Peyer's patch (tissue), 4 donors: ENCODE measurements at regions not wholly inside any gene's neighbourhood (a gene's known extent, or its start where the extent isn't known, plus 50 kb on each side); places are given as distances from the start of the nearest gene placed in this dataset.

ENCODE experiments used
- DNase-seq, 3 donors: peaks; one replicate each; pipeline ENCODE4 v3.0.0-alpha.2; 2017 to 2019
- H3K27ac ChIP-seq, 4 donors: fragments of 200-600 bp; sonication (generic); one replicate each; pipeline ENCODE4 v1.5.1; 2016 to 2019
- H3K27me3 ChIP-seq, 2 donors: fragments of 200-600 bp; sonication (generic); one replicate each; pipeline ENCODE4 v1.5.1; 2019
- H3K36me3 ChIP-seq, 3 donors: fragments of 200-600 bp; sonication (generic); one replicate each; pipeline ENCODE4 v1.5.1; 2016 to 2019
- H3K4me1 ChIP-seq, 4 donors: fragments of 200-600 bp; sonication (generic); one replicate each; pipeline ENCODE4 v1.5.1; 2016 to 2019
- H3K4me3 ChIP-seq, 4 donors: fragments of 200-600 bp; sonication (generic); 1 replicate in 3 of 4; 2 replicates in 1 of 4; pipeline ENCODE4 v1.5.1; 2016 to 2019; ENCODE audit warnings: mild to moderate bottlenecking in 1 of 4
- H3K9me3 ChIP-seq, 4 donors: fragments of 200-600 bp; sonication (generic); one replicate each; pipeline ENCODE4 v1.5.1; 2016 to 2019; ENCODE audit warnings: mild to moderate bottlenecking in 1 of 4
- CTCF ChIP-seq, 6 experiments: fragments of 450-650 bp in 4 of 6; fragments of 200-600 bp in 2 of 6; sonication (generic) in 1 of 6; IDR thresholded peaks; one replicate each; pipeline ENCODE4 v1.5.1; 2017 to 2019; ENCODE audit warnings: antibody characterized with exemption in 6 of 6, mild to moderate bottlenecking in 3 of 6, moderate library complexity in 1 of 6
- POLR2A ChIP-seq, 2 donors: fragments of 450-650 bp; IDR thresholded peaks; one replicate each; pipeline ENCODE4 v1.5.1; 2017; ENCODE audit warnings: antibody characterized with exemption in 2 of 2, mild to moderate bottlenecking in 2 of 2, moderate library complexity in 2 of 2

- H3K27ac ChIP-seq, result no peak overlapping the region
- H3K4me3 ChIP-seq, result no peak overlapping the region
- no peak for DNase-seq
- TF ChIP-seq CTCF (IDR thresholded peaks at IDR 0.05), result no peak
- no peak for TF ChIP-seq POLR2A (IDR thresholded peaks at IDR 0.05)
- H3K4me1 ChIP-seq, result no peaks in the 10 kb centered on the region
- H3K27me3 ChIP-seq, result no peaks in the 10 kb centered on the region
- no peaks in the 10 kb centered on the region for H3K9me3 ChIP-seq
- no peaks in the 10 kb centered on the region for H3K36me3 ChIP-seq
These were observed 307.0 kb downstream of the UQCRFS1 start for GRCh38 chr19:28905996-28906395.

GRCh38 chr19:28899703-28900102, 313.2 kb downstream of the UQCRFS1 start:
- Histone ChIP-seq H3K27me3 (no peaks in the 10 kb centered on the region), H3K27ac (no peak overlapping the region), H3K36me3 (no peaks in the 10 kb centered on the region), H3K9me3 (no peaks in the 10 kb centered on the region), H3K4me3 (no peak overlapping the region), H3K4me1 (no peaks in the 10 kb centered on the region)
- no peak for DNase-seq
- TF ChIP-seq CTCF (IDR thresholded peaks at IDR 0.05), result no peak
- no peak for TF ChIP-seq POLR2A (IDR thresholded peaks at IDR 0.05)

GRCh38 chr19:28898249-28898648, 314.7 kb downstream of the UQCRFS1 start:
- H3K4me3 ChIP-seq, result no peak overlapping the region
- TF ChIP-seq POLR2A (IDR thresholded peaks at IDR 0.05) (no peak), CTCF (IDR thresholded peaks at IDR 0.05) (no peak)
- H3K27me3 ChIP-seq, result no peaks in the 10 kb centered on the region
- no peaks in the 10 kb centered on the region for H3K4me1 ChIP-seq
- H3K36me3 ChIP-seq, result no peaks in the 10 kb centered on the region
- no peak overlapping the region for H3K27ac ChIP-seq
- no peaks in the 10 kb centered on the region for H3K9me3 ChIP-seq
- DNase-seq, result no peak

- Histone ChIP-seq H3K36me3 (no peaks in the 10 kb centered on the region), H3K4me3 (no peak overlapping the region), H3K4me1 (no peaks in the 10 kb centered on the region), H3K27me3 (no peaks in the 10 kb centered on the region), H3K27ac (no peak overlapping the region), H3K9me3 (no peaks in the 10 kb centered on the region)
- TF ChIP-seq POLR2A (IDR thresholded peaks at IDR 0.05), result no peak
- DNase-seq, result no peak
These were observed 322.8 kb downstream of the UQCRFS1 start for GRCh38 chr19:28889941-28890670.

GRCh38 chr19:28887920-28888618, 324.9 kb downstream of the UQCRFS1 start:
- H3K9me3 ChIP-seq, result no peaks in the 10 kb centered on the region
- no peak overlapping the region for H3K27ac ChIP-seq
- DNase-seq, result no peak
- H3K27me3 ChIP-seq, result no peaks in the 10 kb centered on the region
- no peak overlapping the region for H3K4me3 ChIP-seq
- TF ChIP-seq CTCF (IDR thresholded peaks at IDR 0.05), result no peak
- no peak for TF ChIP-seq POLR2A (IDR thresholded peaks at IDR 0.05)
- H3K4me1 ChIP-seq, result no peaks in the 10 kb centered on the region
- no peaks in the 10 kb centered on the region for H3K36me3 ChIP-seq

GRCh38 chr19:28886708-28887107, 326.2 kb downstream of the UQCRFS1 start:
- H3K27me3 ChIP-seq, result no peaks in the 10 kb centered on the region
- H3K4me3 ChIP-seq, result no peak overlapping the region
- no peaks in the 10 kb centered on the region for H3K4me1 ChIP-seq
- no peak for TF ChIP-seq CTCF (IDR thresholded peaks at IDR 0.05)
- no peak for TF ChIP-seq POLR2A (IDR thresholded peaks at IDR 0.05)
- no peak overlapping the region for H3K27ac ChIP-seq
- H3K9me3 ChIP-seq, result no peaks in the 10 kb centered on the region
- no peaks in the 10 kb centered on the region for H3K36me3 ChIP-seq
- DNase-seq, result no peak
